GM21723 (cell line): ENCODE measurements at regions not wholly inside any gene's neighbourhood (a gene's known extent, or its start where the extent isn't known, plus 50 kb on each side); places are given as distances from the start of the nearest gene placed in this dataset.
"Not testable (repeated sequence)": the region's sequence is repeated elsewhere in the genome, so short reads cannot be mapped to it uniquely, and the experiment has no call there.

Experiments used
- ATAC-seq: cut with Tn5 transposase; IDR thresholded peaks from one replicate; pipeline ENCODE4 v1.9.1; 2021; ENCODE audit warnings: mild to moderate bottlenecking, moderate library complexity; ENCODE audit not compliant: unreplicated experiment

DNA sequence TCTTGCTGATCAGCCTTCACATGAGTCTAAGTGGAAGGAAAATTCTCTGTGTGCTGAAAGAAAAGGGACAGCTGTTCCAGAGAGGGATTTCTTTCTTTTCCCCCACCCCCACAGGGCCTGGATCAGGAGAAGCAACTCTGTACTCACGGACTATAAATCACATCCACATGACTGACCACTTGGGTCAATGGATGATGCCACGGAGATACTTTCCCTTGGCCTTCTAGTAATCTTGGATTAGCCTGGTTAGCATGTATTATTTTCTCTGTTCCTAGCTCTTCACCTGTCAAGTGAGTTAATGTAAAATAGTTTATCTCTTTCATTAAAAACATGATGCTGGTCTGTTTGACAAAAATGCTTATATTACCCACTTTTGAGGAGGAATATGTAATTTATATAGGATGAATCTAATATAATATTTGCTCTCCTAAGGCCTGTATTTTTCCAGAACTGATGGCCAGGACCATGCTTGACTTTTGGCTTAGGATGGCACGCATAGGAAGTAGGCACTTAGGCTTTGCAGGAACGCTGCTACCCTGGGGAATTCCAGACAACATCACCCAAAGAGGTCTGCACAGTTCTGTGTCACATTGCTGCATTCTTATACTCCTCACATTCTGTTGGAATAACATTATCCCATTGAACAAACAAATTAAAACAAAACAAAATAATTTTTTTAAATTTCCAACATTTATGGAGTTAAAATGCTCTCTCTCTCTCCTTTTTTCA is 892.1 kb downstream of the TLE1 start:
- ATAC-seq, result no peak

DNA sequence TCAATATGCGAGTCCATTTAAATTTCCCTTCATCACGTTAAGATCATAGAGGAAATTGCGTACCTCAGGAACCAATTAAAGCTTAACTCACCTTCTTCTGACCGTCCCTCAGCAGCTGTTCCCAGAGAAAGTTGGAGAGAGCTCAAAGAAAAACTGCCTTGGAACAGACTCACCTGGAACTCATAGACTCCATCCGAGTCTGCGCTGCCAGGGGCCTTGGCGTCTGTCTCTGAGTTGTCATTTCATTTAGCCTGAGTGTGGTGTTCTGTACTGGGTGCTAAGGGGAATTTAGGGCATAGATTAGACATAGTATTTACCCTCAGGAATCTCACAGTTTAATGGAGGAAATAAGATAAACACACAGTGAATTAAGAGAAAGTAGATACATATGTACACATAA is 892.7 kb downstream of the TLE1 start:
- ATAC-seq, result no peak

DNA sequence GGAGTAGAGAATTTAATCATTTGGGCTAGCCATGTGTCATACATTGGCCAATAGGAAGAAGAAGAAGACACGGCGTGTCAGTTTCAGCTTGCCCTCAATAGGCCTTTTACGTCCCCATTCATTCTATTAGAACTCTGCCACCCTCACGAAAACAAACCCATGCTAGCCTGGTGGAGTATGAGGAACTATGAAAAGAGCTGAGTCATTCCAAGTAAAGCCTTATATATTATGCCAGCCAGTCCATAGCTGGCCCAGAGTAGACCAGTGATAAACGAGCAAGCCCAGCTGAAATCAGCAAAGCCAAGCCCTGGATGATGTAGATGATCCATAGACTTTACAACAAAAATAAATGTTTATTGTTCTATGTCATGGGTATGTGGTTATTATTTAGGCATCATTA is 895.1 kb downstream of the TLE1 start:
- ATAC-seq, result no peak

DNA sequence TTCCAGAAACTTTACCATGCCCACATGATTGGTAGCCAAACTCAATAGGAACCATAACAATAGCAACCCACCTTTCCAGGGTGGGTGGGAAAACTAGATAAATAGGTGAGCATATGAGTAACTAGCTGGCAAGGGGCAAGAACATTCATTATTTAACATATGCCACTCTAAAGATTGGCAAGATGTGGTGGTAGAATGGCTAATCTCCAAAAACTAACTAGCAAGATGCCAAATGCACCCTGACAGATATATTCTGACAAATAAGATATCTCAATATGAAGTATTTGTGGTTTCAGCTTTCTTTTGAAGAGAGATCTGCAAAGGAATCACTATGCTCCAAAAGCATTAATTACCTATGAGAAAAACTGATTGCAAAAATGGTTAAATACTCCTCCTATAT is 895.6 kb downstream of the TLE1 start:
- no peak for ATAC-seq

DNA sequence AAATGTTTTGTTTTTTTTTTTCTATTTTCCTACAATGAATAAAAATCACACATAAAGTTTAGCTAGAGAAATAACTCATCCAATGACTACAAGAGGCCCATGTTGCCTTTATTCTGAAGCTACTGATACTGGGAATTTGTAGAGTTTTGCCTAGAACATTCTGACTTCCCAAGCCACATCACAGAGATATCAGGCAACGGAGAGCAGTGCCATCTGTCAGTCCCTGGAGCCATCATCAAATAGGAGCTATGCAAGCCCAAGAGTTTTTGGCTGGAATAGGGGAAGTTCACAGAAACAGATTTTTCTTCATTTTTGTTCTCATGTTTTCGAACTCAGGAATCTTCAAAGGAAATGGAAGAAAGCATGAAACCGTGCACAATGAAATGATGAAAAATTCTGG is 896.6 kb downstream of the TLE1 start:
- no peak for ATAC-seq

DNA sequence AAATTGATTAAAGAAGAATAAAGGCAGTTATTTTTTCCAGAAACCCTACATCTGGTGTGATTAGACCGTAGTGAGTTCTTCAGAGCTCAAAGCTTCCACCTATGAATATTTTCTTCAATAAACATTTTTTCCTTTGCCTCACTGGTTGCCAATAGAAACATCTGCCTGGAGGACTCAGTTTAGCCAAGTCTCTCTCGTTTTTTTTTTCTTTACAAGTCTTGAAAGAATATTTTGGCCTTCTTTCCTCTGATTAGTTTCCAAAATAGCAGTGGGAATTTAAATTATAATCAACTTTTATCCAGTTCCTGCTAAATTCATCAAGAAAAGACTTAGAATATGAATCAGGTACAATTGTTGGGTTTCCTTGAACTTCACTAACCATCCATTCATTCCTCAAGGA is 897.5 kb downstream of the TLE1 start:
- ATAC-seq, result no peak

DNA sequence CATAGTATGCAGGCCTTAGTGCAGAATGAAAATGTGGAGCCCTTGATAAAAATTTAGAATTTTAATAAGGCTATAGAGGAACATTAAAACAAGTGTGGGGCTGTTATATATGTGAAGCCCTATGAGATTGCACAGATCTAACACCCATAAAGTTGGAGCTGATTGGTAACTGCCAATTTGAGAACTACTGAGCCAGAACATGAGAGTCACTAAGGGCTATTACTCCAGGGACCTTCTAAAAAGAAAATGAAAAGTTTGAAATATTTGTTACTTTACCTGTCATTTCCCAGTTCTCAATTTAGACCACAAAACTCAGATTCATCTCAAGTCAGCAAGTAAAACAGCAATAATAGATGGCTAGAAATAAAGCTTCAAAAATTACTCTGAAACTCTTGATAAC is 898.6 kb downstream of the TLE1 start:
- no peak for ATAC-seq

DNA sequence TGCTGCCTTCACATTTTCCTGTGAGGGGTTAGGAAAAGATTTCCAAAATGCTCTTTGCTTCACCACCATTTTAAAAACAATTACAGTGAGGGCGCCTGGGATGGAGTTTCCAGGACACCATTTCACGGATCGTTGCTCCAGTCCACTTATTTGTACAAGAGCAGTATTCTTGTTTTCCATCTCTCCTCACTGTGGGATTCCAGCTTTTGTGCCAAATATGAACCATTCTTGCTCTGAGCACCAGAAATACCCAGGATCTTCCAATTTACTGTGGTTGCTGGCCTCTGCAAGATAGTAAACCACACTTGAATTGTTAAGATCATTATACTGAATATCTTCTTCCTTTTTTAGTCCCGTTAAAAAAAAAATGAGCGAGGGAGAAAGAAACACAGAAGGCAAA is 899.5 kb downstream of the TLE1 start:
- ATAC-seq, result no peak

DNA sequence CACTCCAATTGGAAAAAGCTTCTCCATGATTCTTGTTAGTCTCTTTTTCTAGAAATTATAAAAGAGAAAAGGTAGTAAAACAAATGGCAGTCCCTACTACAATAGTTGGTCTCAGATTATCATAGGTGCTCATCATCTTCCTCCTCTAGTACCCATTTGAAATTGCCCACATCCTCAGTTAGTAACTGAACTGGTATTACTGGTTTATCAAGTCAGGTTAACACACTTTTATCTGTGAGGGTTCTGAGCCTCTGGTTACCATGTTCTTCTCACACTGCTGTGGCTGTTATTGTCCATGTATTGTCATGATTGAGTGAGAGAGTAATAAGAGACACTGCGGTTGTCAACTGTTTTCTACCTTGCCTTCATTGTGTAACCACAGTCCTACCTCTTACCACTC is 901.7 kb downstream of the TLE1 start:
- ATAC-seq, result no peak

DNA sequence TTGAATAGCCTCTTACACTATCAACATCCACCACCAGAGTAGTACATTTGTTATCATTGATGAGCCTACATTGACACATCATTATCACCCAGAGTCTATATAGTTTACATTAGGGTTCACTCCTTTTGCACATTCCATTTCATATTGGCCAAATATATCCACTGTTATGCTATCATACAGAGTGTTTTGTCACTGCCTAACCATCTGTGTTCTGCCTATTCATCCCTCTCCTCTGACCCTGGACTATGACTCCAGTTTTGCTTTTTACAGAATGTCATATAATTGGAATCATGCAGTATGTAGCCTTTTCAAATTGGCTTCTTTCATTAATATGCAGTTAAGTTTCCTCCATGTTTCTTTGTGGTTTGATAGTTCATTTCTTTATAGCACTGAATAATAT is 904.7 kb downstream of the TLE1 start:
- no peak for ATAC-seq

DNA sequence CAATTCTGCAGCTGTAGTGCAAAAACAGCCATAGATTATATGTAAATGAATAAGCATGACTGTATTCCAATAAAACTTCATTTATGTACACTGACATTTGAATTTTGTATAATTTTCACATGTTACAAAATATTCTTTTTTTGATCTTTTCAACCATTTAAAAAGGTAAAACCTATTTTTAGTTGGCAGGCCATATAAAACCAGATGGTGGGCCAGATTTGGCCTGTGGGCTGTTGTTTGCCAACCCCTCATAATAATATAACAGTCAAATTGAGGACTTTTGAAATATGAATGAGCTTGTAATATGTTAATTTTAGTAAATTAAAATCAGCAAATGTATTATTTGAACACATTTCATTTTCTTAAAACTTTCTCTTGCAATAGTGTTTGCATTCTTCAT is 913.4 kb downstream of the TLE1 start:
- no peak for ATAC-seq

DNA sequence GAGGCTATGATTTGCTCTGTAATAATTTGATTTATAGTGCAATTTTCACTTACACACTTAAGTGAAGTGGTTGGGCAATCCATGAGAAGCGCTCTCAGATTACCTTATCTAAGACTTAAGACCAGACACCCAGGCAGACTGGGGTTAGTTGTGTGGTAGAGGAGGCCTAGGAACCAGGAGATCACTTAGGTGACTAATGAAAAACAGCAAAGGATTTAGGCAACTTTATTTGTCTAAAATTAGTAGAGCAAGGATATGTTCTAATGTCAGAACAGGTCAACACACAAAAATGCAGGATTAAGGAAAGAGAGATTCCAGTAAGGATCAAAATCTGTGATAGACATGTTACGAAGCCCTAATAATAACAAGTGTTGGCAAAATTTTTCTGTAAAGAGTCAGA is 913.8 kb downstream of the TLE1 start:
- no peak for ATAC-seq

DNA sequence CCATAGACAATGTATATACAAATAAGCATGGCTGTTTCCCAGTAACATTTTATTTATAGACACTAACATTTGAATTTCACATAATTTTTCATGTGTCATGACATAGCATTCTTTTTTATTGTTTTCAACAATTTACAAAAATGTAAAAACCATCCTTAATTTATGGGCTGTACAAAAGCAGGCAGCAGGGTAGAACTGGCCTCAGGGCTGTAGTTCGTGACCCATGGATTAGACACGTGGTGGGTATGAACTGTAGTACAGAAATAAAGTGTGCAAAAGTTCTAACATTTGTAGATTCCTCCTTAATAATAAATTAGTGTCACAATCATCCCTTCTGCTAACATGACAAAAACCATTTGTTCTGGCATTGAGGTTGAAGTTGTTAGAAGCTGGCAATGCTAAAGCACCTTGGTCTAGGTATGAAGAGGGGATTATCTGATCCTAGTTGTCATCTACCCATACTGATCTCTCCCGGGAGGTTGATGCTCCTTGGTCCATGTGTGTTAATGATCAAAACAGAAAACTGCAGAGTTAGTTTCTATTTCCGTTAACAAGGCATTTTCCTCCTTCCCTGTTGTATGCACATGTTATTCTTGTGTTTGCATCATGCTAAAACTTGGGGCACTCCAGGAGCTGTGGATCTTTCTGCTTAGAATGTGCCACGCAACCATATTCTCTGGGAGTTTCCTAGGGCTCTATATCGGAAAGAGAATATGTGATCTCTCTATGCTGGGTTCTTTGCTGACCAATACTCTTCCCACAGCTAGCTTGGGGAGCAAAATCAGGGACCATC is 917.6 kb downstream of the TLE1 start:
- no peak for ATAC-seq

DNA sequence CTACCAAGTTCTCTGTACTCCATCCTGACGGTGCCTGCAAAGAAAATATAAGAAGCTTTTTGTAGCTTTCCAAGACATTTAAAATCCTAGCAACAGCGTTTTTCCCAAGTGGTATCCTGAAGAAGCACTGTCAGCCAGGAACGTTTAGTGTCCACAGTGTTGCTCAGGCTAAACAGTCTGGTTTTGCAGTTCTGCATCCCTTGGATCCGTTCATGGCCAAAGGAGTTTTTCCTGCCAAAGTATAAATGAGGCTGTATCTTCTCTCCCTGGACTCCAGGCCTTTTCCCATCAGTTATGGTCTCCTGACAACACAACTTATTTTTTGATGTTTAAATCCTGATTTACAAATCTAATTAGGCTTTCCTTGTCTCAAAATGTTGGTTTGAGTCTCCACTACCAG is 925.8 kb downstream of the TLE1 start:
- ATAC-seq, result no peak

DNA sequence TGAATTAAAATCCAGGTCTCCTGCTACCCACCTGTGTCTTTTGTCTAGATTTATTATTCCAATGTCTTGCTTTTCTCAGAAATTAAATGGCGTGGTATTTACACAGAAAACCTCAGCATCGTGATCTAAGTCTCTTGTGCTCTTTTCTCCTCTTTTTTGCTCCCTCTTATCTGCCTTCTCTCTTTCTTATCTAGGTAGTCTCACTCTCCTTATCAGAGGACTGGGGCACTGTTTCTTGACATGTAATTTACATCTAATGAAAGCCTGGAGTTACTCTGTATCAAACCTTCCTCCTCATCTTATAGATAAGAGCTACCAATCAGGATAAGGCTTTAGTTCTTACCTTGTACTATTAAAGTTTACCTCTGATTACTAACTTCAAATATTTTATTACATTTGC is 933.8 kb downstream of the TLE1 start:
- ATAC-seq, result no peak

DNA sequence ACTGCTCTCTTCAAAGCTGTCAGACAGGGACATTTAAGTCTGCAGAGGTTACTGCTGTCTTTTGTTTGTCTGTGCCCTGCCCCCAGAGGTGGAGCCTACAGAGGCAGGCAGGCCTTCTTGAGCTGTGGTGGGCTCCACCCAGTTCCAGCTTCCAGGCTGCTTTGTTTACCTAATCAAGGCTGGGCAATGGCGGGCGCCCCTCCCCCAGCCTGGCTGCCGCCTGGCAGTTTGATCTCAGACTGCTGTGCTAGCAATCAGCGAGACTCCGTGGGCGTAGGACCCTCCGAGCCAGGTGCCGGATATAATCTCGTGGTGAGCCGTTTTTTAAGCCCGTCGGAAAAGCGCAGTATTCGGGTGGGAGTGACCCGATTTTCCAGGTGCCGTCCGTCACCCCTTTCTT is 942.3 kb downstream of the TLE1 start:
- not testable (repeated sequence) for ATAC-seq

DNA sequence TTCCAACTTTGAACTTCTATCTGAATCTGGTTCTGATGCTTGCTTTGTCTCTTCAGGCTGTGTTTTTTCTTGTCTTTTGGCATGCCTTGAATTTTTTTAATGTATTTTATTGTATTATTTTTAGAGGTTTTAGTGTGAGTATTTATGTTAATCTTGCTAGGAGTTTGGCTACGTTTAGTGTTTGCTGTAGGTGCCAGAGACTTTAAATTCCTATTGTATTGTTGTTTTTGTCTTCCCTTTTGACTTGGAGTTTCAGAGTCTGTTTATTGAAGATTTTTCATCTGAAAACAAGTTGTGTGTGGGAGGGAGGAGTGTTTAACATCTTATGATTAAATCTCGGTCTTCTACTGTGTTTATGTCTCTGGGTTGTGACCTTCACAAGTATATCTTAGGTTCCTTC is 956.8 kb downstream of the TLE1 start:
- ATAC-seq, result no peak

DNA sequence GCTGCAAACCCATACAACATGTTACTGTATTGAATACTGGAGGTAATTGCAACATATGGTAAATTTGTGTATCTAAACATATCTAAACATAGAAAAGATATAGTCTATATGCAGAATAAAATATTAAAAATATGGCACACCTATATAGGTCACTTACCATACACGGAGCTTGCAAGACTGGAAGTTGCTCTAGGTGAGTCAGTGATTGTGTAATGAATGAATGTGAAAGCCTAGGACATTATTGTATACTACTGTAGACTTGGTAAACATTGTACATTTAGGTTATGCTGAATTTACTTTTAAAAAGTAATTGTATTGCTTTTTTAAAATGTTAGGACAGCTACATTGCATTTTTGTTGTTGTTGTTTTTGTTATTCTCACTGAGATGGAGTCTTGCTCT is 968.8 kb downstream of the TLE1 start:
- no peak for ATAC-seq

DNA sequence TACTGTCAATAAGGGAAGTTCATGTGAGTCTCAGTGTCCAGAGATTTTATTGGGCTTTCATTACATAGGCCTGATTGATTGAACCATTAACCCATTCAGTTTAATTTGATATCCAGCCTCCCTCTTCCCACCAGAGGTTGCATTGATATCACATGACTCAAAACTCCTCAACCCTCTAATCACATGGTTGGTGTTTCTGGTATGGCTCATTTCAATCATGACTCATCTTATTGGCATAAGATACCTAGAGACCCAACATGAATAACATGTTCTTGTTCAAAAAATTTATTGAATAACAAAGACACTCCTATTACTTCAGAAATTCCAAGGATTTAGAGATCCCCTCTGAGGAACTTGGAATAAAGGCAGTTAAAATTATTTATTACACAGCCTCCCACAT is 982.2 kb downstream of the TLE1 start:
- ATAC-seq, result no peak

DNA sequence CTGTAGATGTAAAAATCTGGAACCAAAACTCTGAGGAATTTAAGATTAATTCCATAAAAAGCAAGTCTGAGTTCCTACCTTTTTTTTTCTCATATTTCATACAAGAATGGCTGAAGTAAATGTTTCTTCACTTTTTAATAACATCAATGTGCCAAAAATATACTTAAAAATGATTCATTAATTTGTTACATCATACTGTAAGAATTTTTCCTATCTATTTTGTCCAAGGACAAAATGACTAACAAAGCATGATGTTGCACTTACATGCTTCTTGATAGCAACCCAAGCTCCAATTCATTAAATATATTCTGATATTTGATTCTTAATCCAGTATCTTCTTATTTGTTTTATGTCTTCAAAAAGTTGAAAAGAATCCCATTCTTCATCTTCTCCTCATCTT is 988.3 kb downstream of the TLE1 start:
- no peak for ATAC-seq

DNA sequence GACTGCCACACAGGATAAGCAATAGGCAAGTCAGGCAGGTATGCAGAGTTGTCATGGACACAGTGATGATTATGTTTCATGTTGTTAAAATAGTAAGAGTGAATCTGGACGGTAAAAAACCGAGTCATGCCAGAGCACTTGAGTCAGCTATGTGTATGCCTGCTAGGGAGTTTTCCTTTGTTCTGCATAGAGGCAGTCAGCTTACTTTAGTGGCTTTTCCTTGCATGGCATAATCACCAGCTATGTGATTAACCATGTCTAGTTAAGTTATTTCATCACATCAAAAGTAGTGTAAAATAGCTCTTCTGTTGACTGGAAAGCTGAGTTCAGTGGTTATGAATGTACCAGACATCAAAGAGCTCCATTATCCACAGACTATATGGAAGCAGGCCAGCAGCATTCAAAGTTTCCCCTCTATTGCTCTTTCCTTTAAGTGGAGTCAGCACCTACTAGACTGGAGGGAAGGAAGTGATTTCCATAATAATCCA is 989.8 kb downstream of the TLE1 start:
- ATAC-seq, result no peak

DNA sequence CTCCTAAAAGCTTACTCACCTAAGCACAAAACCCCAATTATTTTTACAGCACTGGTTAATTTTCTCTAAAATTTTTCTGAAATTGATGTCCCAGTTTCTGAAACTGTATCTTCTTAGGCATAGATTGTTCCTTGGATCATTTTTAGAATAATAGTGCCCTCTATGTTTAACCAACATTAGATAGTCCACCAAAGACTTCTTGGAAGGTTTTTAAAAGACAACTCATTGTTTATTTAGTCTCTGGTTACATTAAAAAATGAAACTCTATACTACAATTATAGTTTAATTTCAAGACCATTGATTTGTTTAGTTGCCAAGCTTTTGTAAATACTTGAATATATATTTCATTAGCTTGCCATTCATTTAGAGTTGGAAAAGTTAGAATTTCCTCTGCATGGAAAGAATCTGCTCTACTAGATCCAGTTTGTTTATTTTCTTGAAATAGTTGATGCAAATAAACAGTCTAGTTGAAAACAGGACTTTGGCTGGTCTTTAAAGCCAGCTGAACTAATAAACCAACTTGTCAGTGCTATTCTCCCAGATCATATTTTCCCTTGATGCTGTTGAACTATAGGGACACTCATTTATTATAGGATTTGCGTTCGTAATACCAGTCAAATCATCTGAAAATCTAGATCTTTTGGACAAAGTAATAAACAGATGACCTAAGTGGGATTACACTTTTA is 990.5 kb downstream of the TLE1 start:
- ATAC-seq, result no peak
